Lower leg skin (tissue), 3 donors: ENCODE measurements at regions not wholly inside any gene's neighbourhood (a gene's known extent, or its start where the extent isn't known, plus 50 kb on each side); places are given as distances from the start of the nearest gene placed in this dataset.

ENCODE experiments used
- CTCF ChIP-seq, 3 donors: fragments of 450-650 bp; IDR thresholded peaks; one replicate each; pipeline ENCODE4 v1.5.1; 2016; ENCODE audit warnings: antibody characterized with exemption in 3 of 3, mild to moderate bottlenecking in 3 of 3, moderate library complexity in 2 of 3
- POLR2A ChIP-seq, 2 donors: fragments of 450-650 bp; IDR thresholded peaks; one replicate each; pipeline ENCODE4 v1.6.1; 2016 to 2017; ENCODE audit warnings: antibody characterized with exemption in 2 of 2, mild to moderate bottlenecking in 1 of 2, moderate library complexity in 1 of 2

DNA sequence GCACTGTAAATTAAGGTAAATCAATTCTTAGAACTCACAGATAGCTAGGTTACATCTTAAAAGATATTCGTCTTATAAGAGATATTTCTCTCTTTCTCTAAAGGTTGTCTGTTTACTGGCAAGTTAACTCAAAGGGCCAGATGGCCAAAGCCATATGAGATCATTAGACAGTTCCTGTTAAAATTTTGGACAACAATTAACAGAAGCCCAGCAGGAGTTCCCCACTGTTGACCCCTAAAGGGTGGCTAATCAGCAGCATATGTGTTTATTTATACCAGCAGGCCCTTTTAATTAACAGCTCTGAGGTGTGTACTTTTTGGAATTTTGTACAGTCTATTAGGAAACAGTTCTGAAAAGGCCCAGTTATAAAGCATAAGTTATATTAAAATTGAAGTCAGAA lies 245.8 kb downstream of the LIG4 start:
- TF ChIP-seq POLR2A (IDR thresholded peaks at IDR 0.05), result no peak
- no peak for TF ChIP-seq CTCF (IDR thresholded peaks at IDR 0.05)
